KBM-7 (cell line): ENCODE measurements at regions not wholly inside any gene's neighbourhood (a gene's known extent, or its start where the extent isn't known, plus 50 kb on each side); places are given as distances from the start of the nearest gene placed in this dataset.
"Not testable (repeated sequence)": the region's sequence is repeated elsewhere in the genome, so short reads cannot be mapped to it uniquely, and the experiment has no call there.

ENCODE experiments used
- DNase-seq: peaks from one replicate; pipeline ENCODE4 v3.0.0-alpha.2; 2015
- in situ Hi-C: fragments of 300-500 bp; cut with MboI; formaldehyde crosslinking; loops from 2 replicates; pipeline ENCODE4 v1.14.3; 2020; ENCODE audit warnings: low sequenced_read_pairs, low pct_unique_long_range_greater_than_20kb, mixed read lengths

- in situ Hi-C loops, DNase-seq: not testable (repeated sequence)
These were observed 57.6 kb upstream of the BOLA1 start for GRCh38 chr1:149841597-149842238.

GRCh38 chr1:149842458-149843064 is 56.8 kb upstream of the BOLA1 start:
- in situ Hi-C loops: not testable (repeated sequence)

GRCh38 chr1:149843431-149844041 is 55.8 kb upstream of the BOLA1 start:
- peak; percentile 59 for DNase-seq
- in situ Hi-C loops: no loop called here

More at GRCh38 chr1:149842458-149843064, 56.8 kb upstream of the BOLA1 start:
- not testable (repeated sequence) for DNase-seq

GRCh38 chr1:149844101-149844500 is 55.3 kb upstream of the BOLA1 start:
- in situ Hi-C loops: no loop called here

GRCh38 chr1:149844650-149845255 is 54.6 kb upstream of the BOLA1 start:
- peak; percentile 26 for DNase-seq
- in situ Hi-C loops: no loop called here

More at GRCh38 chr1:149844101-149844500, 55.3 kb upstream of the BOLA1 start:
- peak; percentile 55 for DNase-seq

- DNase-seq: peak; percentile 41
- in situ Hi-C loops: no loop called here
These were observed 54.0 kb upstream of the BOLA1 start for GRCh38 chr1:149845416-149845815.

GRCh38 chr1:149846042-149846441 is 53.3 kb upstream of the BOLA1 start:
- in situ Hi-C loops: no loop called here
- DNase-seq: no peak

GRCh38 chr1:149846593-149847466 is 52.5 kb upstream of the BOLA1 start:
- in situ Hi-C loops: no loop called here
- peak; percentile 5 for DNase-seq

- in situ Hi-C loops: no loop called here
- DNase-seq: peak; percentile 63
These were observed 50.8 kb upstream of the BOLA1 start for GRCh38 chr1:149848340-149849110.

GRCh38 chr1:149849111-149849946 is 50.0 kb upstream of the BOLA1 start:
- DNase-seq: peak; percentile 60
- in situ Hi-C loops: no loop called here
